Endodermal cell (in vitro differentiated cells): ENCODE measurements at regions not wholly inside any gene's neighbourhood (a gene's known extent, or its start where the extent isn't known, plus 50 kb on each side); places are given as distances from the start of the nearest gene placed in this dataset.

ENCODE experiments used
- DNase-seq: peaks from one replicate; pipeline ENCODE4 v3.0.0-alpha.2; 2017
- H3K27ac ChIP-seq: 2 replicates; pipeline ENCODE4 v1.5.1; 2013; ENCODE audit warnings: mild to moderate bottlenecking, low read depth, low read length, moderate library complexity
- H3K27me3 ChIP-seq: 2 replicates; pipeline ENCODE4 v1.6.1; 2013; ENCODE audit warnings: mild to moderate bottlenecking, low read length, moderate library complexity; ENCODE audit not compliant: insufficient read depth, control insufficient read depth, poor library complexity, severe bottlenecking
- H3K36me3 ChIP-seq: 2 replicates; pipeline ENCODE4 v1.7.0; 2013; ENCODE audit warnings: mild to moderate bottlenecking, low read length, moderate library complexity; ENCODE audit not compliant: control insufficient read depth, insufficient read depth
- H3K4me1 ChIP-seq: one replicate; pipeline ENCODE4 v1.7.0; 2013; ENCODE audit warnings: low read length; ENCODE audit not compliant: control insufficient read depth, insufficient read depth
- H3K4me3 ChIP-seq: 2 replicates; pipeline ENCODE4 v1.5.1; 2013; ENCODE audit warnings: mild to moderate bottlenecking, low read length, moderate library complexity
- H3K9ac ChIP-seq: 2 replicates; pipeline ENCODE4 v1.6.1; 2013; ENCODE audit warnings: mild to moderate bottlenecking, low read length, moderate library complexity; ENCODE audit not compliant: poor library complexity, severe bottlenecking; ENCODE audit errors: extremely low read depth
- H3K9me3 ChIP-seq: 2 replicates; pipeline ENCODE4 v1.6.1; 2013; ENCODE audit warnings: mild to moderate bottlenecking, low read length, moderate library complexity; ENCODE audit not compliant: control insufficient read depth
- H3K27ac Mint-ChIP-seq: 2 replicates; pipeline ENCODE4 v1.8.0; 2020; ENCODE audit warnings: mixed read lengths
- H3K27me3 Mint-ChIP-seq: 2 replicates; pipeline ENCODE4 v1.8.0; 2021; ENCODE audit warnings: mild to moderate bottlenecking, mixed read lengths; ENCODE audit not compliant: insufficient read depth
- H3K36me3 Mint-ChIP-seq: 2 replicates; pipeline ENCODE4 v1.8.0; 2020; ENCODE audit warnings: low read depth, mixed read lengths
- H3K4me1 Mint-ChIP-seq: 2 replicates; pipeline ENCODE4 v1.8.0; 2020; ENCODE audit warnings: mixed read lengths
- H3K4me3 Mint-ChIP-seq: 2 replicates; pipeline ENCODE4 v1.8.0; 2020; ENCODE audit warnings: mild to moderate bottlenecking, moderate library complexity, mixed read lengths
- H3K9me3 Mint-ChIP-seq: 2 replicates; pipeline ENCODE4 v1.8.0; 2020; ENCODE audit warnings: mild to moderate bottlenecking, mixed read lengths
- CTCF ChIP-seq: fragments of 200-600 bp; sonication (generic); conservative IDR thresholded peaks from 2 replicates; pipeline ENCODE4 v1.5.0; 2021; ENCODE audit warnings: antibody characterized with exemption, mild to moderate bottlenecking
- WGBS, 2 experiments: methylation state at CpG; one replicate each; pipeline versions ENCODE4 v1.1.5 to v1.1.7; 2013; ENCODE audit warnings: missing lambda C conversion rate in 2 of 2, mixed read lengths in 1 of 2; ENCODE audit not compliant: insufficient coverage in 1 of 2, insufficient read length in 1 of 2; 5-methylcytosine and 5-hydroxymethylcytosine counted together

- WGBS, 2 experiments, result 83 to 100% methylated on average over 1 to 3 of the region's 3 CpGs
- peaks cover 5% of the 10 kb centered on the region for H3K4me1 ChIP-seq
- Mint-ChIP-seq H3K4me1 (peaks cover 24% of the 10 kb centered on the region), H3K9me3 (peaks cover 6% of the 10 kb centered on the region), H3K27me3 (peaks cover 20% of the 10 kb centered on the region), H3K27ac (peak overlapping the region; percentile 40), H3K4me3 (no peak overlapping the region), H3K36me3 (no peaks in the 10 kb centered on the region)
- no peaks in the 10 kb centered on the region for H3K36me3 ChIP-seq
- no peak for TF ChIP-seq CTCF
- peak; percentile 57 for DNase-seq
- H3K27ac ChIP-seq, result no peak overlapping the region
- H3K9me3 ChIP-seq, result peaks cover 1% of the 10 kb centered on the region
- H3K9ac ChIP-seq, result no peak overlapping the region
- peaks cover 18% of the 10 kb centered on the region for H3K27me3 ChIP-seq
- peak overlapping the region; percentile 33 for H3K4me3 ChIP-seq
Measured at GRCh38 chr20:1060985-1061384, 57.4 kb upstream of the PSMF1 start.

- Mint-ChIP-seq H3K9me3 (peaks cover 9% of the 10 kb centered on the region), H3K27ac (peak overlapping the region; percentile 40), H3K4me1 (peaks cover 24% of the 10 kb centered on the region)
Measured at GRCh38 chr20:1061484-1062221, 56.7 kb upstream of the PSMF1 start.

GRCh38 chr20:1062334-1063010, 55.9 kb upstream of the PSMF1 start:
- Mint-ChIP-seq H3K36me3 (no peaks in the 10 kb centered on the region), H3K9me3 (peaks cover 9% of the 10 kb centered on the region), H3K27ac (no peak overlapping the region), H3K4me3 (no peak overlapping the region), H3K4me1 (peaks cover 24% of the 10 kb centered on the region), H3K27me3 (peaks cover 23% of the 10 kb centered on the region)
- DNase-seq, result peak; percentile 54
- WGBS, 2 experiments, result 42 to 65% methylated on average over 3 to 6 of the region's 6 CpGs
- Histone ChIP-seq H3K4me1 (peaks cover 5% of the 10 kb centered on the region), H3K9ac (no peak overlapping the region), H3K27ac (no peak overlapping the region), H3K27me3 (peaks cover 18% of the 10 kb centered on the region), H3K9me3 (peaks cover 10% of the 10 kb centered on the region), H3K4me3 (no peak overlapping the region), H3K36me3 (no peaks in the 10 kb centered on the region)
- TF ChIP-seq CTCF, result no peak

More at GRCh38 chr20:1061484-1062221, 56.7 kb upstream of the PSMF1 start:
- Histone ChIP-seq H3K36me3 (no peaks in the 10 kb centered on the region), H3K4me1 (peaks cover 5% of the 10 kb centered on the region), H3K27me3 (peaks cover 18% of the 10 kb centered on the region), H3K9me3 (peaks cover 8% of the 10 kb centered on the region), H3K4me3 (peak overlapping the region; percentile 33), H3K27ac (no peak overlapping the region), H3K9ac (no peak overlapping the region)
- Mint-ChIP-seq H3K4me3 (no peak overlapping the region), H3K36me3 (no peaks in the 10 kb centered on the region), H3K27me3 (peaks cover 20% of the 10 kb centered on the region)
- no peak for TF ChIP-seq CTCF
- DNase-seq, result no peak
